CD14-positive monocyte (primary cell): ENCODE measurements at regions not wholly inside any gene's neighbourhood (a gene's known extent, or its start where the extent isn't known, plus 50 kb on each side); places are given as distances from the start of the nearest gene placed in this dataset.

Experiments
- DNase-seq, 3 donors: peaks; one replicate each; pipeline ENCODE4 v3.0.0-alpha.2; 2011 to 2022
- H2AFZ ChIP-seq: 2 replicates; pipeline ENCODE4 v1.6.0; 2012; ENCODE audit warnings: mild to moderate bottlenecking, low read depth, low read length, inconsistent platforms; ENCODE audit not compliant: insufficient read depth, poor library complexity, severe bottlenecking
- H3K27ac ChIP-seq, 2 donors: 1 replicate in 1 of 2; 2 replicates in 1 of 2; pipeline ENCODE4 v1.5.1; 2012 to 2013; ENCODE audit warnings: low read length in 2 of 2, control low read depth in 1 of 2, inconsistent platforms in 1 of 2, low read depth in 1 of 2, mild to moderate bottlenecking in 1 of 2
- H3K27me3 ChIP-seq, 2 donors: one replicate each; pipeline versions ENCODE4 v1.6.0 to v1.6.1; 2011 to 2013; ENCODE audit warnings: low read length in 2 of 2; ENCODE audit not compliant: control insufficient read depth in 2 of 2, insufficient read depth in 2 of 2
- H3K36me3 ChIP-seq, 2 donors: replicated peaks in 1 of 2; 1 replicate in 1 of 2; 2 replicates in 1 of 2; pipeline versions ENCODE4 v1.5.1 to v1.6.1; 2012 to 2013; ENCODE audit warnings: low read length in 2 of 2, control low read depth in 1 of 2, inconsistent platforms in 1 of 2, mild to moderate bottlenecking in 1 of 2; ENCODE audit not compliant: insufficient read depth in 2 of 2, control insufficient read depth in 1 of 2
- H3K4me1 ChIP-seq, 2 donors: 1 replicate in 1 of 2; 2 replicates in 1 of 2; pipeline versions ENCODE4 v1.5.1 to v1.6.1; 2012 to 2013; ENCODE audit warnings: low read length in 2 of 2, control low read depth in 1 of 2, inconsistent platforms in 1 of 2, mild to moderate bottlenecking in 1 of 2, moderate library complexity in 1 of 2; ENCODE audit not compliant: insufficient read depth in 2 of 2, control insufficient read depth in 1 of 2
- H3K4me2 ChIP-seq: replicated peaks from 2 replicates; pipeline ENCODE3; 2012; ENCODE audit warnings: low read length, moderate library complexity, mild to moderate bottlenecking; ENCODE audit not compliant: poor library complexity, severe bottlenecking; ENCODE audit errors: extremely low read depth
- H3K4me3 ChIP-seq, 3 experiments: fragments of 200-600 bp in 1 of 3; sonication (generic) in 1 of 3; replicated peaks in 1 of 3; 1 replicate in 2 of 3; 2 replicates in 1 of 3; pipeline ENCODE4 v1.5.1; 2011 to 2013; ENCODE audit warnings: low read length in 3 of 3, mild to moderate bottlenecking in 3 of 3, control low read depth in 2 of 3, low read depth in 2 of 3, inconsistent platforms in 1 of 3, moderate library complexity in 1 of 3
- H3K79me2 ChIP-seq: 2 replicates; pipeline ENCODE4 v1.6.0; 2012; ENCODE audit warnings: mild to moderate bottlenecking, control low read depth, inconsistent platforms, low read length, moderate library complexity; ENCODE audit not compliant: insufficient read depth
- H3K9ac ChIP-seq: 2 replicates; pipeline ENCODE4 v1.6.0; 2017; ENCODE audit warnings: low read length, mild to moderate bottlenecking; ENCODE audit not compliant: insufficient read depth, poor library complexity, severe bottlenecking
- H3K9me3 ChIP-seq, 2 donors: replicated peaks in 1 of 2; 1 replicate in 1 of 2; 2 replicates in 1 of 2; pipeline versions ENCODE4 v1.5.1 to v1.6.1; 2012 to 2013; ENCODE audit warnings: low read length in 2 of 2, control low read depth in 1 of 2; ENCODE audit not compliant: control insufficient read depth in 1 of 2, insufficient read depth in 1 of 2
- H4K20me1 ChIP-seq: 2 replicates; pipeline ENCODE4 v1.6.0; 2012; ENCODE audit warnings: mild to moderate bottlenecking, low read length, control low read depth, moderate library complexity; ENCODE audit not compliant: insufficient read depth
- H3K27ac Mint-ChIP-seq, 7 donors: one replicate each; pipeline ENCODE4 v1.8.0; 2020; ENCODE audit warnings: mild to moderate bottlenecking in 7 of 7, mixed read lengths in 7 of 7, moderate library complexity in 6 of 7, inconsistent platforms in 2 of 7
- H3K27me3 Mint-ChIP-seq, 3 donors: one replicate each; pipeline ENCODE4 v1.8.0; 2021 to 2022; ENCODE audit warnings: low read depth in 3 of 3, mild to moderate bottlenecking in 3 of 3, mixed read lengths in 3 of 3, moderate library complexity in 3 of 3, inconsistent platforms in 1 of 3
- H3K36me3 Mint-ChIP-seq, 2 donors: one replicate each; pipeline ENCODE4 v1.8.0; 2020; ENCODE audit warnings: mixed read lengths in 2 of 2, inconsistent platforms in 1 of 2, mild to moderate bottlenecking in 1 of 2
- H3K4me1 Mint-ChIP-seq: one replicate; pipeline ENCODE4 v1.8.0; 2020; ENCODE audit warnings: mild to moderate bottlenecking, mixed read lengths
- H3K4me3 Mint-ChIP-seq, 2 donors: one replicate each; pipeline ENCODE4 v1.8.0; 2020; ENCODE audit warnings: mild to moderate bottlenecking in 2 of 2, mixed read lengths in 2 of 2, moderate library complexity in 1 of 2
- H3K9me3 Mint-ChIP-seq, 7 donors: one replicate each; pipeline ENCODE4 v1.8.0; 2020 to 2022; ENCODE audit warnings: mixed read lengths in 7 of 7, mild to moderate bottlenecking in 6 of 7, moderate library complexity in 6 of 7, inconsistent platforms in 2 of 7
- CTCF ChIP-seq: fragments of 200-600 bp; IDR thresholded peaks from one replicate; pipeline ENCODE4 v1.8.0; 2022; ENCODE audit warnings: antibody characterized with exemption, mild to moderate bottlenecking
- WGBS: methylation state at CpG from one replicate; pipeline ENCODE4 v1.1.5; 2013; ENCODE audit warnings: missing lambda C conversion rate; ENCODE audit not compliant: insufficient coverage; 5-methylcytosine and 5-hydroxymethylcytosine counted together
- intact Hi-C, 2 donors: fragments of 100-400 bp; cut with micrococcal nuclease; formaldehyde crosslinking; loops; one replicate each; pipeline versions ENCODE4 v1.15.0 to v1.15.1; 2023

- Histone ChIP-seq H3K27ac (no peak overlapping the region), H3K27me3 (no peaks in the 10 kb centered on the region), H3K79me2 (no peaks in the 10 kb centered on the region), H3K9me3 (peaks cover 0 to 5% of the 10 kb centered on the region in 2 donors), H2AFZ (no peak overlapping the region), H3K4me1 (no peaks in the 10 kb centered on the region), H4K20me1 (no peaks in the 10 kb centered on the region), H3K9ac (no peak overlapping the region), H3K4me2 (no peak overlapping the region), H3K36me3 (no peaks in the 10 kb centered on the region), H3K4me3 (no peak overlapping the region)
- Mint-ChIP-seq H3K27me3 (peaks cover 0 to 2% (median 0%) of the 10 kb centered on the region in 3 donors), H3K4me1 (no peaks in the 10 kb centered on the region), H3K9me3 (peaks cover 1 to 9% (median 6%) of the 10 kb centered on the region in 7 donors), H3K36me3 (no peaks in the 10 kb centered on the region), H3K27ac (no peak overlapping the region), H3K4me3 (no peak overlapping the region)
- intact Hi-C loops = no loop called here
- 100% methylated on average over 1 of the region's 1 CpG for WGBS
- DNase-seq = no peak
- no peak for TF ChIP-seq CTCF
These were observed 125.0 kb upstream of the EDNRA start for GRCh38 chr4:147355847-147356246.

GRCh38 chr4:147360301-147360700 lies 120.6 kb upstream of the EDNRA start:
- Mint-ChIP-seq H3K4me1 (no peaks in the 10 kb centered on the region), H3K27me3 (peaks cover 0 to 2% (median 0%) of the 10 kb centered on the region in 3 donors), H3K27ac (no peak overlapping the region), H3K36me3 (no peaks in the 10 kb centered on the region), H3K4me3 (no peak overlapping the region), H3K9me3 (peaks cover 4 to 9% (median 6%) of the 10 kb centered on the region in 7 donors)
- no peaks in the 10 kb centered on the region for H3K79me2 ChIP-seq
- no peak overlapping the region for H3K4me2 ChIP-seq
- no peaks in the 10 kb centered on the region for H3K36me3 ChIP-seq
- H2AFZ ChIP-seq = no peak overlapping the region
- H4K20me1 ChIP-seq = no peaks in the 10 kb centered on the region
- WGBS = no CpG with 5 or more reads among the region's 3 CpGs
- no peak for DNase-seq
- peaks cover 0 to 3% of the 10 kb centered on the region in 2 donors for H3K9me3 ChIP-seq
- no peak for TF ChIP-seq CTCF
- H3K27me3 ChIP-seq = no peaks in the 10 kb centered on the region
- H3K4me3 ChIP-seq = no peak overlapping the region
- intact Hi-C loops = no loop called here
- no peaks in the 10 kb centered on the region for H3K4me1 ChIP-seq
- no peak overlapping the region for H3K9ac ChIP-seq
- H3K27ac ChIP-seq = no peak overlapping the region
